Ishikawa (cell line): ENCODE measurements at regions not wholly inside any gene's neighbourhood (a gene's known extent, or its start where the extent isn't known, plus 50 kb on each side); places are given as distances from the start of the nearest gene placed in this dataset.
A peak's percentile ranks its signal among the peaks of the same experiment; 100 is the strongest.

Source experiments
- CEBPB ChIP-seq: IDR thresholded peaks from 2 replicates; pipeline ENCODE4 v1.6.1; 2012
- CREB1 ChIP-seq: IDR thresholded peaks from 2 replicates; pipeline ENCODE4 v1.6.1; 2012; ENCODE audit warnings: low read depth
- EGR1 ChIP-seq: IDR thresholded peaks from 2 replicates; pipeline ENCODE4 v1.6.1; 2012
- EP300 ChIP-seq: IDR thresholded peaks from 2 replicates; pipeline ENCODE4 v1.6.1; 2012; ENCODE audit warnings: borderline replicate concordance
- FOXM1 ChIP-seq: IDR thresholded peaks from 2 replicates; pipeline ENCODE4 v1.6.1; 2012; ENCODE audit warnings: low read depth, borderline replicate concordance
- NFIC ChIP-seq: IDR thresholded peaks from 2 replicates; pipeline ENCODE4 v1.6.1; 2012
- RAD21 ChIP-seq: IDR thresholded peaks from 2 replicates; pipeline ENCODE4 v1.6.1; 2012; ENCODE audit warnings: low read depth
- TAF1 ChIP-seq: IDR thresholded peaks from 2 replicates; pipeline ENCODE4 v1.6.1; 2012; ENCODE audit warnings: low read depth, mild to moderate bottlenecking
- TCF12 ChIP-seq: IDR thresholded peaks from 2 replicates; pipeline ENCODE4 v1.6.1; 2012; ENCODE audit warnings: low read depth
- TEAD4 ChIP-seq: IDR thresholded peaks from 2 replicates; pipeline ENCODE4 v1.6.1; 2012
- YY1 ChIP-seq: IDR thresholded peaks from 2 replicates; pipeline ENCODE4 v1.6.1; 2012; ENCODE audit warnings: low read depth
- ZBTB7A ChIP-seq: IDR thresholded peaks from 2 replicates; pipeline ENCODE4 v1.6.1; 2012; ENCODE audit warnings: low read depth
- TF ChIP-seq, protein P1 (sequence below): IDR thresholded peaks from 2 replicates; pipeline ENCODE4 v1.6.1; 2012
- TF ChIP-seq, protein P2 (sequence below): IDR thresholded peaks from 2 replicates; pipeline ENCODE4 v1.6.1; 2012
- TF ChIP-seq, protein P3 (sequence below): IDR thresholded peaks from 2 replicates; pipeline ENCODE4 v1.6.1; 2012; ENCODE audit warnings: low read depth, mild to moderate bottlenecking

DNA sequence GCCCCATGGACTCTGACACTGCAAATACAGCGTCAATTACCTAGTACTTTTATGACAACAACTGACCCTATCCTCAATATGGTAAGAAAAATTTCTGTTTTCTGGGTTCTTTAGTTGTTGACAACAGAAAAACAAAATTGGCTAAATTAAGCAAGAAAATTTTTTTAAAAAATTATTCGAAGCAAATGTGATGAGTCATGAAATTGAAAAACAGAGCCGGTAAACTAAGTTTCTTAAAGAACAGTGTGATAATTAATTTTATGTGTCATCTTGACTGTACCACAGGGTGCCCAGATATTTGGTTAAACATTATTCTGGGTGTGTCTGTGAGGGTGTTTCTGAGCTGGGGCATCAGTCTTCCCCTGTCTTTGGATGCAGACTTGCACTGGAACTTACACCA, 107.6 kb upstream of the OPRM1 start:
- TF ChIP-seq YY1 (no peak), TCF12 (no peak)
- TF ChIP-seq, protein P1, sequence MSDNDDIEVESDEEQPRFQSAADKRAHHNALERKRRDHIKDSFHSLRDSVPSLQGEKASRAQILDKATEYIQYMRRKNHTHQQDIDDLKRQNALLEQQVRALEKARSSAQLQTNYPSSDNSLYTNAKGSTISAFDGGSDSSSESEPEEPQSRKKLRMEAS, result no peak

DNA sequence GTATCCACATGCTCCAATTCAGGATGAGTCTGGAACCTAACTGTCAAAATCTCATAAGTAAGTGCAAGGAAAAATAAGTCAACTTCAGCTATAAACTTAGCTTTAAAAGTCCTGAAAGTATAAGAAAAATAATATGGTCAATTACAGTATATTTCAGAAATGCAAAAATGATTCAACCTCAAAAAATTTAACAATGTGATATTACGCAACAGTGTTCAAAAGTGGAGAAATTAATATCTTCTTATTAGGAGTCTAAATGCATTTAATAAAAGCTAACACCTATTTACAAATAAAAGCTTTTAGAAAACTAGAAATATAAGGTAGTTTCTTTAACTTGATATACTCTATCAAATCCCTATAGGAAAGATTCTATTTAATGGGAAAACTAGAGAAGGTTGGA, 111.2 kb upstream of the OPRM1 start:
- TF ChIP-seq CEBPB, result 0 out of 2 replicates have a peak, but pooled peaks have one; percentile 7
- TF ChIP-seq, protein P2, sequence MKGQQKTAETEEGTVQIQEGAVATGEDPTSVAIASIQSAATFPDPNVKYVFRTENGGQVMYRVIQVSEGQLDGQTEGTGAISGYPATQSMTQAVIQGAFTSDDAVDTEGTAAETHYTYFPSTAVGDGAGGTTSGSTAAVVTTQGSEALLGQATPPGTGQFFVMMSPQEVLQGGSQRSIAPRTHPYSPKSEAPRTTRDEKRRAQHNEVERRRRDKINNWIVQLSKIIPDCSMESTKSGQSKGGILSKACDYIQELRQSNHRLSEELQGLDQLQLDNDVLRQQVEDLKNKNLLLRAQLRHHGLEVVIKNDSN, result no peak
- TF ChIP-seq TAF1, result no peak

DNA sequence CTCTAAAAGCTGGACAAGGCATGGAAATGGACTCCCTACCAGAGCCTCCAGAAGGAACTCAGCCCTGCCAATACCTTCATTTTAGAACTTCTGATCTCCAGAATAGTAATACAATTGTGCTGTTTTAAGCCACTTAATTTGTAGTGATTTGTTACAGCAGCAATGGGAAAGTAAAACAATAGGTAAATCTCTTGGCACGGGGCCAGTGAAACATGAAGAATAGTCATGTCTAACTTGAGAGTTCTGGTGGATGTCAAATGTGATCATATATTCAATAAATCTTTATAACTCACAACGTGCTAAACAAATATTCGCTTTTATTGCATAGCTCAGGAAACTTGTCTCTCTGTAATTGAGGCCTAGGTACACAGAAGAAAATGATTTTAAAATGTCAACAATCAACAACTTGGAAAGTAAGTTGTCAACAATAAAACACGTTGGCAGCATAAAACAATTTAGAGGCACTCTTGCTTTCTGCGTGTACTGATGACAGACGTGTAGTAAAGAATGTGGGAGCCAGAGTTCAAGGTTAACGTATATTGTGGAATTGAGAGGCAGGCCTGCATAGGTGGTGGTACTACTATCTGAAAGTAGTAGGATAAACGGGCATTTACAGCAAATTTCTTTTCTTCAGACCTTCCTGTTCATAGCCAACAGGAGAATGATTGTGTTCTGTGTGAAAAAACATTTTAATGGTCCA, 140.5 kb upstream of the OPRM1 start:
- TF ChIP-seq FOXM1 (no peak), NFIC (no peak), YY1 (no peak), ZBTB7A (no peak), TEAD4 (no peak), EP300 (no peak), TAF1 (no peak), CREB1 (no peak), TCF12 (no peak), RAD21 (no peak), CEBPB (no peak), EGR1 (no peak)
- TF ChIP-seq, protein P3, sequence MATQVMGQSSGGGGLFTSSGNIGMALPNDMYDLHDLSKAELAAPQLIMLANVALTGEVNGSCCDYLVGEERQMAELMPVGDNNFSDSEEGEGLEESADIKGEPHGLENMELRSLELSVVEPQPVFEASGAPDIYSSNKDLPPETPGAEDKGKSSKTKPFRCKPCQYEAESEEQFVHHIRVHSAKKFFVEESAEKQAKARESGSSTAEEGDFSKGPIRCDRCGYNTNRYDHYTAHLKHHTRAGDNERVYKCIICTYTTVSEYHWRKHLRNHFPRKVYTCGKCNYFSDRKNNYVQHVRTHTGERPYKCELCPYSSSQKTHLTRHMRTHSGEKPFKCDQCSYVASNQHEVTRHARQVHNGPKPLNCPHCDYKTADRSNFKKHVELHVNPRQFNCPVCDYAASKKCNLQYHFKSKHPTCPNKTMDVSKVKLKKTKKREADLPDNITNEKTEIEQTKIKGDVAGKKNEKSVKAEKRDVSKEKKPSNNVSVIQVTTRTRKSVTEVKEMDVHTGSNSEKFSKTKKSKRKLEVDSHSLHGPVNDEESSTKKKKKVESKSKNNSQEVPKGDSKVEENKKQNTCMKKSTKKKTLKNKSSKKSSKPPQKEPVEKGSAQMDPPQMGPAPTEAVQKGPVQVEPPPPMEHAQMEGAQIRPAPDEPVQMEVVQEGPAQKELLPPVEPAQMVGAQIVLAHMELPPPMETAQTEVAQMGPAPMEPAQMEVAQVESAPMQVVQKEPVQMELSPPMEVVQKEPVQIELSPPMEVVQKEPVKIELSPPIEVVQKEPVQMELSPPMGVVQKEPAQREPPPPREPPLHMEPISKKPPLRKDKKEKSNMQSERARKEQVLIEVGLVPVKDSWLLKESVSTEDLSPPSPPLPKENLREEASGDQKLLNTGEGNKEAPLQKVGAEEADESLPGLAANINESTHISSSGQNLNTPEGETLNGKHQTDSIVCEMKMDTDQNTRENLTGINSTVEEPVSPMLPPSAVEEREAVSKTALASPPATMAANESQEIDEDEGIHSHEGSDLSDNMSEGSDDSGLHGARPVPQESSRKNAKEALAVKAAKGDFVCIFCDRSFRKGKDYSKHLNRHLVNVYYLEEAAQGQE, result no peak
- TF ChIP-seq, protein P1, result no peak
- TF ChIP-seq, protein P2, result no peak

DNA sequence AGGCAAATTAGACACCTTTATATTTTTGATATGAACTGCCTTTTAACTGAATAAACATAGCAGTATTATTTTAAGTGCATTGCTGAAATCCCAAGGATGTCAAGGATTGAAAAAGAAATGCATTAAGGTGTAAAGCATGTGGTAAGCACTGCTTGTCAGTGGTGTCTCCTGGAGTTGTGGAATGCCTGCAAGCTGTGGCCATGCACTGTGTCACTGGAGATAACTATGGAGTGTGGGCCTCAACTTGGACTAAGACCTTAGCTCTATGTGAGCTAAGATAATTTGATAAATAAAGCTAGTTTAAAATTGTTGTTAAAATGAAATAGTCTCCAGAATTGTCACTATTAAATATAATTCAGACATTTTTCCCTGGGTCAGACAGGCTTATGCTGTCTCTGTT, 156.6 kb upstream of the OPRM1 start:
- TF ChIP-seq EGR1 (no peak), TEAD4 (no peak), YY1 (no peak), RAD21 (no peak), FOXM1 (no peak), CEBPB (no peak), EP300 (no peak), CREB1 (no peak), ZBTB7A (no peak), TAF1 (no peak), TCF12 (no peak), NFIC (no peak)
- TF ChIP-seq, protein P3, result no peak
- TF ChIP-seq, protein P2, result no peak
- TF ChIP-seq, protein P1, result no peak

DNA sequence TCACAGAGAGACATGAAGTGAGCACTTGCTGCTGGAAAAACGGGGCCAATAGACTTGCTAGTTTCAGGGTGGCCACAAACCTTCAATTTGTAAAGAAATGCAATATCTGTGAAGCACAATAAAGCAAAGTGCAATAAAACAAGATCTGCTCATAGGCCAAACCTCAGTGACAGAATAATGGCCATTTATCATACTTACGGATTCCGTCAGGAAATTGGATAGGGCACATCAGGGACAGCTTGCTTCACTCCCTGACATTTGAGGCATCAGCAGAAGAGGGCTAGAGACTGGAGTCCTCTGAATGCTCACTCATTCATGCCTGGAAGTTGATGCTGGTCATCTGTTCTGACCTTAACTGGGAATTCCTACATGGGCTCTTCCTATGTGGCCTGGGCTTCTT, 165.5 kb upstream of the OPRM1 start:
- no peak for TF ChIP-seq TEAD4
- TF ChIP-seq EGR1, result no peak
- no peak for TF ChIP-seq YY1
- TF ChIP-seq TAF1, result no peak
- no peak for TF ChIP-seq CEBPB
- TF ChIP-seq EP300, result no peak
- TF ChIP-seq, protein P2, result no peak
- TF ChIP-seq FOXM1, result no peak
- no peak for TF ChIP-seq ZBTB7A
- TF ChIP-seq NFIC, result no peak
- TF ChIP-seq, protein P3, result no peak
- TF ChIP-seq, protein P1, result no peak
- no peak for TF ChIP-seq TCF12
- no peak for TF ChIP-seq RAD21
- no peak for TF ChIP-seq CREB1
